K562 (cell line): ENCODE measurements at regions not wholly inside any gene's neighbourhood (a gene's known extent, or its start where the extent isn't known, plus 50 kb on each side); places are given as distances from the start of the nearest gene placed in this dataset.
"Not testable (repeated sequence)": the region's sequence is repeated elsewhere in the genome, so short reads cannot be mapped to it uniquely, and the experiment has no call there.

Source experiments
- ATAC-seq: fragments of 200-7000 bp; cut with Tn5 transposase; 3 replicates; pipeline ENCODE4 v1.9.1; 2020; ENCODE audit warnings: moderate library complexity
- BruUV-seq: library from RNA; stranded (reverse); fragments of 400-500 nt; replicated peaks from 2 replicates; lab custom pipeline; 2021; lab: Mats Ljungman, UMichigan
- CTCF ChIA-PET: fragments of 300-600 bp; formaldehyde crosslinking; extraction: SDS; loops from one replicate; lab custom pipeline; 2021; ENCODE audit warnings: low intra/inter-chr PET ratio; lab: Yijun Ruan, JAX
- POLR2A ChIA-PET: fragments of 300-600, 350-650 bp; sonication (Branson Sonifier 250); formaldehyde crosslinking; extraction: SDS; loops from one replicate; lab custom pipeline; 2021; ENCODE audit warnings: antibody characterized with exemption, inconsistent platforms; lab: Yijun Ruan, JAX
- DNase-seq, 4 experiments: peaks; one replicate each; pipeline versions ENCODE4 v3.0.0 to v3.0.0-alpha.2; 2011 to 2018; ENCODE audit warnings: low spot score in 3 of 4, mixed read lengths in 3 of 4; ENCODE audit errors: extremely low read depth in 1 of 4
- FAIRE-seq: peaks from 2 replicates; lab custom pipeline; 2011; peaks lifted over from hg19 to GRCh38; lab: Jason Lieb, UNC
- H2AFZ ChIP-seq: 2 replicates; pipeline ENCODE4 v1.6.0; 2011; ENCODE audit warnings: low read depth, low read length, control low read depth, inconsistent platforms
- H3K27ac ChIP-seq: fragments of 200-600 bp; 3 replicates; pipeline ENCODE4 v1.8.0; 2011; ENCODE audit warnings: low read depth, mild to moderate bottlenecking, control low read depth, inconsistent platforms, low read length, moderate library complexity, mixed read lengths; ENCODE audit errors: extremely low read depth
- H3K27me3 ChIP-seq, 2 experiments: fragments of 300-600 bp in 1 of 2; 2 replicates in 1 of 2; 3 replicates in 1 of 2; pipeline versions ENCODE4 v1.6.0 to v1.8.0; 2011; ENCODE audit warnings: inconsistent platforms in 2 of 2, low read length in 2 of 2, mild to moderate bottlenecking in 1 of 2, mixed read lengths in 1 of 2, moderate library complexity in 1 of 2; ENCODE audit not compliant: control insufficient read depth in 2 of 2, insufficient read depth in 2 of 2
- H3K36me3 ChIP-seq: fragments of 300-600 bp; 3 replicates; pipeline ENCODE4 v1.8.0; 2011; ENCODE audit warnings: mild to moderate bottlenecking, low read length, inconsistent platforms; ENCODE audit not compliant: control insufficient read depth, insufficient read depth
- H3K4me1 ChIP-seq, 2 experiments: fragments of 200-600 bp in 1 of 2; replicated peaks in 1 of 2; 2 replicates in 1 of 2; 3 replicates in 1 of 2; pipeline versions ENCODE4 v1.5.1 to v1.8.0; 2011; ENCODE audit warnings: inconsistent platforms in 2 of 2, low read length in 2 of 2, mild to moderate bottlenecking in 1 of 2, mixed read lengths in 1 of 2, moderate library complexity in 1 of 2; ENCODE audit not compliant: control insufficient read depth in 2 of 2, insufficient read depth in 2 of 2
- H3K4me2 ChIP-seq: 2 replicates; pipeline ENCODE4 v1.6.1; 2011; ENCODE audit warnings: low read length, control low read depth, inconsistent platforms, mixed read lengths; ENCODE audit not compliant: insufficient read depth
- H3K4me3 ChIP-seq: fragments of 200-600 bp; sonication (generic), shearing (Covaris generic); 2 replicates; pipeline ENCODE4 v1.5.1; 2016; ENCODE audit warnings: control low read depth, inconsistent platforms
- H3K79me2 ChIP-seq: fragments of 200-600 bp; 3 replicates; pipeline ENCODE4 v1.8.0; 2011; ENCODE audit warnings: low read length, inconsistent platforms; ENCODE audit not compliant: control insufficient read depth, insufficient read depth
- H3K9ac ChIP-seq, 2 experiments: 2 replicates each; pipeline versions ENCODE4 v1.6.0 to v1.6.1; 2011; ENCODE audit warnings: low read depth in 2 of 2, low read length in 2 of 2, control low read depth in 1 of 2, inconsistent platforms in 1 of 2, mild to moderate bottlenecking in 1 of 2, mixed read lengths in 1 of 2; ENCODE audit not compliant: insufficient read depth in 1 of 2
- H3K9me1 ChIP-seq: one replicate; pipeline ENCODE4 v1.6.0; 2011; ENCODE audit warnings: inconsistent platforms, mild to moderate bottlenecking, low read length, moderate library complexity; ENCODE audit not compliant: control insufficient read depth, insufficient read depth
- H3K9me3 ChIP-seq: replicated peaks from 2 replicates; pipeline ENCODE4 v1.5.1; 2011; ENCODE audit warnings: low read depth, low read length, inconsistent platforms; ENCODE audit not compliant: control insufficient read depth, insufficient read depth
- H4K20me1 ChIP-seq: replicated peaks from 2 replicates; pipeline ENCODE4 v1.6.1; 2011; ENCODE audit warnings: low read length, inconsistent platforms, mixed read lengths; ENCODE audit not compliant: control insufficient read depth, insufficient read depth
- BRCA1 ChIP-seq, 2 experiments: fragments of 450-650 bp in 1 of 2; sonication (generic) in 1 of 2; formaldehyde crosslinking in 1 of 2; IDR thresholded peaks; 2 replicates each; pipeline versions ENCODE4 v1.5.0 to v1.6.1; 2017 to 2020; ENCODE audit warnings: mild to moderate bottlenecking in 1 of 2, missing genetic modification reagents in 1 of 2
- CCAR2 ChIP-seq: fragments of 200-400 bp; formaldehyde crosslinking; IDR thresholded peaks from 2 replicates; pipeline ENCODE4 v1.6.1; 2017; ENCODE audit warnings: mild to moderate bottlenecking, low read depth, low read length
- E2F4 ChIP-seq: sonication (generic); formaldehyde crosslinking; IDR thresholded peaks from 2 replicates; pipeline ENCODE4 v1.8.0; 2022; ENCODE audit warnings: mild to moderate bottlenecking, low read depth, missing genetic modification reagents
- FOXA1 ChIP-seq: fragments of 450-650 bp; IDR thresholded peaks from 2 replicates; pipeline ENCODE4 v1.6.1; 2016; ENCODE audit warnings: mild to moderate bottlenecking, borderline replicate concordance
- MCM5 ChIP-seq: fragments of 450-650 bp; IDR thresholded peaks from 2 replicates; pipeline ENCODE4 v1.6.1; 2016; ENCODE audit warnings: low read depth
- MEF2A ChIP-seq: IDR thresholded peaks from 2 replicates; pipeline ENCODE4 v1.6.1; 2011; ENCODE audit warnings: low read depth, mild to moderate bottlenecking, low read length, moderate library complexity; ENCODE audit not compliant: control insufficient read depth
- NR0B1 ChIP-seq: fragments of 450-650 bp; IDR thresholded peaks from one replicate; pipeline ENCODE4 v1.6.1; 2018; ENCODE audit warnings: mild to moderate bottlenecking, moderate library complexity; ENCODE audit not compliant: partially characterized antibody
- PRMT5 ChIP-seq: sonication (generic); formaldehyde crosslinking; IDR thresholded peaks from 2 replicates; pipeline ENCODE4 v1.5.0; 2020; ENCODE audit warnings: missing genetic modification reagents
- THRAP3 ChIP-seq: fragments of 450-650 bp; IDR thresholded peaks from 2 replicates; pipeline ENCODE4 v1.6.1; 2016; ENCODE audit warnings: mild to moderate bottlenecking, inconsistent platforms, borderline replicate concordance
- USF1 ChIP-seq: sonication (generic); formaldehyde crosslinking; IDR thresholded peaks from 2 replicates; pipeline ENCODE4 v1.9.0; 2022; ENCODE audit warnings: mild to moderate bottlenecking, missing genetic modification reagents
- ZFP30 ChIP-seq: fragments of 250-450 bp; sonication (Bioruptor Pico); IDR thresholded peaks from 2 replicates; pipeline ENCODE4 v1.8.0; 2022; ENCODE audit warnings: moderate library complexity, mild to moderate bottlenecking, inconsistent platforms, borderline replicate concordance
- ZNF212 ChIP-seq: fragments of 450-650 bp; formaldehyde crosslinking; IDR thresholded peaks from 2 replicates; pipeline ENCODE4 v1.4.0; 2020; ENCODE audit warnings: mild to moderate bottlenecking
- WGBS: fragments of 100-300 bp; shearing (Covaris generic); methylation state at CpG from one replicate; pipeline ENCODE4 v1.1.6; 2016; ENCODE audit warnings: low coverage, mixed read lengths; ENCODE audit not compliant: insufficient coverage; ENCODE audit errors: missing lambda C conversion rate; 5-methylcytosine and 5-hydroxymethylcytosine counted together
- in situ Hi-C: fragments of 300-500 bp; cut with MboI; formaldehyde crosslinking; loops from 4 replicates; pipeline ENCODE4 v1.15.0; 2018; ENCODE audit warnings: inconsistent platforms, mixed read lengths
- intact Hi-C: fragments of 100-400 bp; cut with micrococcal nuclease; formaldehyde crosslinking; loops from 2 replicates; pipeline ENCODE4 v1.14.2; 2022

- no peak for TF ChIP-seq THRAP3
- no peak for TF ChIP-seq MEF2A
- no peak for TF ChIP-seq BRCA1 (IDR thresholded peaks at IDR 0.05)
- TF ChIP-seq BRCA1 (CRISPR knock-in tag; IDR thresholded peaks at IDR 0.05): no peak
- TF ChIP-seq, all 486 proteins: peak for 0
These were observed 226.4 kb downstream of the FAM181B start (continued) for GRCh38 chr11:82507288-82507687.

- POLR2A ChIA-PET: no interaction called here
- 0% methylated on average over 3 of the region's 3 CpGs for WGBS
- in situ Hi-C loops: no loop called here
- Histone ChIP-seq H3K9me3 (no peaks in the 10 kb centered on the region), H3K4me1 (no peaks in the 10 kb centered on the region), H3K27ac (no peak overlapping the region), H4K20me1 (no peaks in the 10 kb centered on the region), H3K36me3 (no peaks in the 10 kb centered on the region), H2AFZ (no peak overlapping the region), H3K9ac (no peak overlapping the region), H3K27me3 (no peaks in the 10 kb centered on the region), H3K4me3 (no peak overlapping the region), H3K9me1 (no peaks in the 10 kb centered on the region), H3K79me2 (no peaks in the 10 kb centered on the region), H3K4me2 (no peak overlapping the region)
- intact Hi-C loops: no loop called here
- FAIRE-seq (no peak), ATAC-seq (no peak), DNase-seq (no peak)
- CTCF ChIA-PET: no interaction called here
- no TSS peak for BruUV-seq
- no peak for TF ChIP-seq NR0B1
- TF ChIP-seq USF1: no peak
- no peak for TF ChIP-seq E2F4 (CRISPR knock-in tag)
- TF ChIP-seq FOXA1: no peak
- TF ChIP-seq ZNF212 (CRISPR knock-in tag): no peak
- no peak for TF ChIP-seq ZFP30
- TF ChIP-seq CCAR2: no peak
- no peak for TF ChIP-seq PRMT5
- TF ChIP-seq MCM5: no peak
These were observed 228.3 kb downstream of the FAM181B start for GRCh38 chr11:82505379-82505778.

GRCh38 chr11:82501174-82501573 is 232.5 kb downstream of the FAM181B start:
- CTCF ChIA-PET, intact Hi-C loops, H3K4me2 ChIP-seq, H3K9me1 ChIP-seq, FAIRE-seq, H3K9ac ChIP-seq, H3K27me3 ChIP-seq, in situ Hi-C loops, H3K36me3 ChIP-seq, ATAC-seq, H3K4me3 ChIP-seq, H3K79me2 ChIP-seq, POLR2A ChIA-PET, DNase-seq, H2AFZ ChIP-seq, H3K27ac ChIP-seq, H4K20me1 ChIP-seq, H3K9me3 ChIP-seq, BruUV-seq, H3K4me1 ChIP-seq: not testable (repeated sequence)
- 1% methylated on average over 24 of the region's 26 CpGs for WGBS
